PC-9 (cell line): ENCODE measurements at regions not wholly inside any gene's neighbourhood (a gene's known extent, or its start where the extent isn't known, plus 50 kb on each side); places are given as distances from the start of the nearest gene placed in this dataset.

Experiments
- BruUV-seq: library from RNA; stranded (reverse); fragments of 400-500 nt; replicated peaks from 2 replicates; lab custom pipeline; 2021; lab: Mats Ljungman, UMichigan
- CTCF ChIA-PET: fragments of 300-600 bp; sonication (Branson Sonifier 250); formaldehyde crosslinking; loops from one replicate; lab custom pipeline; 2022; ENCODE audit warnings: antibody characterized with exemption; lab: Charles Lee
- POLR2A ChIA-PET: fragments of 300-600 bp; sonication (Branson Sonifier 250); formaldehyde crosslinking; loops from one replicate; lab custom pipeline; 2022; ENCODE audit warnings: antibody characterized with exemption; ENCODE audit not compliant: unreplicated experiment; lab: Charles Lee
- DNase-seq, 2 experiments: peaks; one replicate each; pipeline versions ENCODE4 v3.0.0 to v3.0.0-alpha.2; 2015 to 2022; ENCODE audit warnings: mixed read lengths in 1 of 2
- H2AFZ ChIP-seq: fragments of 200-600 bp; sonication (generic); 2 replicates; pipeline ENCODE4 v1.8.1; 2017; ENCODE audit warnings: antibody characterized with exemption
- H3F3A ChIP-seq: fragments of 200-600 bp; sonication (generic); 2 replicates; pipeline ENCODE4 v1.8.1; 2017; ENCODE audit warnings: antibody characterized with exemption, mild to moderate bottlenecking, low read depth; ENCODE audit not compliant: insufficient read depth
- H3K27ac ChIP-seq: fragments of 200-600 bp; sonication (generic); 2 replicates; pipeline ENCODE4 v1.6.1; 2016; ENCODE audit warnings: mixed run types
- H3K27me3 ChIP-seq: fragments of 200-600 bp; sonication (generic); 2 replicates; pipeline ENCODE4 v1.6.1; 2016; ENCODE audit warnings: low read depth, mixed run types; ENCODE audit not compliant: insufficient read depth
- H3K36me3 ChIP-seq: fragments of 200-600 bp; sonication (generic); 2 replicates; pipeline ENCODE4 v1.6.1; 2016; ENCODE audit warnings: low read depth, mixed run types
- H3K4me1 ChIP-seq: fragments of 200-600 bp; sonication (generic); replicated peaks from 2 replicates; pipeline ENCODE4 v1.6.1; 2016; ENCODE audit warnings: mixed run types; ENCODE audit not compliant: insufficient read depth
- H3K4me2 ChIP-seq: fragments of 200-600 bp; sonication (generic); 2 replicates; pipeline ENCODE4 v1.6.1; 2017; ENCODE audit warnings: mixed run types
- H3K4me3 ChIP-seq: fragments of 200-600 bp; sonication (generic); 2 replicates; pipeline ENCODE4 v1.6.1; 2016; ENCODE audit warnings: mixed run types
- H3K79me2 ChIP-seq: fragments of 200-600 bp; sonication (generic); 2 replicates; pipeline ENCODE4 v1.6.1; 2017; ENCODE audit warnings: low read depth, mixed run types
- H3K9me2 ChIP-seq: fragments of 200-600 bp; sonication (generic); 2 replicates; pipeline ENCODE4 v1.8.1; 2017; ENCODE audit warnings: mild to moderate bottlenecking; ENCODE audit not compliant: insufficient read depth
- H3K9me3 ChIP-seq: fragments of 200-600 bp; sonication (generic); 2 replicates; pipeline ENCODE4 v1.8.1; 2016; ENCODE audit warnings: low read depth; ENCODE audit not compliant: insufficient read depth
- H4K20me1 ChIP-seq: fragments of 200-600 bp; sonication (generic); 2 replicates; pipeline ENCODE4 v1.8.1; 2017; ENCODE audit not compliant: insufficient read depth
- CTCF ChIP-seq: fragments of 200-600 bp; sonication (generic); conservative IDR thresholded peaks from 2 replicates; pipeline ENCODE4 v1.6.1; 2017; ENCODE audit warnings: mixed run types, antibody characterized with exemption, mild to moderate bottlenecking, moderate library complexity
- EZH2 ChIP-seq: fragments of 200-600 bp; sonication (generic); IDR thresholded peaks from 2 replicates; pipeline ENCODE4 v1.8.0; 2017; ENCODE audit warnings: antibody characterized with exemption, low read depth
- intact Hi-C: fragments of 100-400 bp; cut with micrococcal nuclease; formaldehyde crosslinking; loops from one replicate; pipeline ENCODE4 v1.10.0; 2022; ENCODE audit not compliant: unreplicated experiment

GRCh38 chr6:166851426-166851825 is 104.9 kb downstream of the RNASET2 start:
- intact Hi-C loops: no loop called here
- Histone ChIP-seq H3K27me3 (peaks cover 6% of the 10 kb centered on the region; the same call in 1 of the 2 replicates), H3K27ac (no peak overlapping the region), H3F3A (no peaks in the 10 kb centered on the region), H3K4me2 (no peak overlapping the region), H3K4me1 (no peaks in the 10 kb centered on the region), H3K4me3 (no peak overlapping the region), H3K9me2 (no peaks in the 10 kb centered on the region), H3K79me2 (no peaks in the 10 kb centered on the region), H3K36me3 (no peaks in the 10 kb centered on the region), H2AFZ (no peak overlapping the region), H4K20me1 (no peaks in the 10 kb centered on the region), H3K9me3 (no peaks in the 10 kb centered on the region)
- BruUV-seq: no TSS peak
- ChIA-PET CTCF (no interaction called here), POLR2A (no interaction called here)
- no peak for TF ChIP-seq EZH2
- no peak for TF ChIP-seq CTCF
- no peak for DNase-seq

GRCh38 chr6:166850677-166851076 is 105.7 kb downstream of the RNASET2 start:
- Histone ChIP-seq H3F3A (no peaks in the 10 kb centered on the region), H3K9me2 (no peaks in the 10 kb centered on the region; the same call in 1 of the 2 replicates), H2AFZ (no peak overlapping the region), H3K27me3 (peaks cover 6% of the 10 kb centered on the region; the same call in 1 of the 2 replicates), H3K4me2 (no peak overlapping the region), H3K79me2 (no peaks in the 10 kb centered on the region), H3K9me3 (no peaks in the 10 kb centered on the region), H3K36me3 (no peaks in the 10 kb centered on the region), H4K20me1 (no peaks in the 10 kb centered on the region), H3K27ac (no peak overlapping the region), H3K4me3 (no peak overlapping the region), H3K4me1 (no peaks in the 10 kb centered on the region)
- BruUV-seq: no TSS peak
- intact Hi-C loops: no loop called here
- ChIA-PET POLR2A (no interaction called here), CTCF (no interaction called here)
- no peak for TF ChIP-seq CTCF
- TF ChIP-seq EZH2: no peak
- no peak for DNase-seq

GRCh38 chr6:166849749-166850183 is 106.6 kb downstream of the RNASET2 start:
- BruUV-seq: no TSS peak
- intact Hi-C loops: no loop called here

More at GRCh38 chr6:166849749-166850183, 106.6 kb downstream of the RNASET2 start:
- H3K4me3 ChIP-seq: no peak overlapping the region
- no peak overlapping the region for H2AFZ ChIP-seq
- H3K4me2 ChIP-seq: no peak overlapping the region
- CTCF ChIA-PET: no interaction called here
- POLR2A ChIA-PET: no interaction called here
- no peaks in the 10 kb centered on the region for H3K79me2 ChIP-seq
- H3K36me3 ChIP-seq: no peaks in the 10 kb centered on the region
- TF ChIP-seq EZH2: no peak
- TF ChIP-seq CTCF: no peak
- no peak overlapping the region for H3K27ac ChIP-seq
- no peaks in the 10 kb centered on the region for H4K20me1 ChIP-seq
- H3F3A ChIP-seq: no peaks in the 10 kb centered on the region
- H3K9me2 ChIP-seq: no peaks in the 10 kb centered on the region; the same call in 1 of the 2 replicates
- H3K27me3 ChIP-seq: peaks cover 6% of the 10 kb centered on the region; the same call in 1 of the 2 replicates
- DNase-seq: no peak
- H3K9me3 ChIP-seq: no peaks in the 10 kb centered on the region
- H3K4me1 ChIP-seq: no peaks in the 10 kb centered on the region
